ENCODE measurements at regions not wholly inside any gene's neighbourhood (a gene's known extent, or its start where the extent isn't known, plus 50 kb on each side); places are given as distances from the start of the nearest gene placed in this dataset.

DNA sequence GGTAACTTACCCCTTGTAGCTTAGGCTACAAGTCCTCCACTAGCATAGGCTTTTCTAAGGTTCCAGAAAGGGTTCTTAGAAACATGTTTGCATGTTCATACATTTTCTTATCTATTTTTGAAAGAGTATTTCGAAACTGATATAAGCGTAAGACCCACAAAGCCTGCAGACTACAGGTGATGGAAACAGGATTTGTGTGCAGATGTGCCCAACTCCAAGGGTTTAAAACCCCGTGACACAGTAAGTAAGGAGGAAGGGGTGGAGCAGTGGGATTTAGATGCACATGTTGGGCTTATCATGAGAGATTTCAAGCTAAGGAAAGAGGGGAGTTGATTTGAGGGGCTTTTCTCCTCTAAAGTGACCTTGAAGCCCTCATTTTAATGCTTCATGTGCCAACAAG, 164.7 kb downstream of the LTN1 start:
- no peak for DNase-seq
- intact Hi-C loops (cut with DNase I): no loop called here

GRCh38 chr21:28827422-28827821, 165.3 kb downstream of the LTN1 start:
- no peak for DNase-seq
- intact Hi-C loops (cut with DNase I): no loop called here

DNA sequence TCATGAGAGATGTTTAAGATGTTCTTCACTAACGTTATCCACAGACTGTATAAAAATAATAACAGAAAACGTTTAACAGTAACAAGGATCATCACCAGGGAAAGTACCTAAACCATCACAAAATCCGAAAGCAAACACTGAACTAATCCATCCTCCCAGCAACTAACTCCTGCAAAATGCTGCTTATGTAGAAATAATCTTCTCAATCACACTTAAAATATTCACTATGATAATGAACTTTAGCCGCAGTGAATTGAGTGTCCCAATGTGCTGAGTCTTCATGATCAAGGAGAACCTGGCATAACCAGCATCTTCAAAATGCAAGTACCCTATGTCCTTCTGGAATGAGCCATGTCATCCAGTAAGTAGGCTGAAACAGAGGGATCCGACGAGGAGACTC, 166.1 kb downstream of the LTN1 start:
- DNase-seq: no peak
- intact Hi-C loops (cut with DNase I): no loop called here

DNA sequence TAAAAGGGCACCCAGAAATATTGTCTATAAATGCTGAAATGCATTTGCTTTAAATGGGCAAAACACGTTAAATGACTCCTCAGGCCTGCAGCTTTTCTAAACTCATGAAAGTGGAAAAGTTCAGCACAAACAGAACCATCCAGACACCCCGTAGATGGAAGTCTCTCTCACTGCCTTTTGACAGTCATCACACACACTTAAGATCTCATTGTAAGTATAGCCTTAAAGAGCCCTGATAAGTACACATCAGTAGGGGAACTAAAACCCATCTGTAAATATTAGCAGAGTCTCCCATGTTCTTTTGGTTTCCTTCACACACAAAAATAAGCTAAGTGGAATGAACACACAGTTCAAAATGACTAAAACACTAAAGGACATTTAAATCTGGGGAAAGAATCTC, 166.7 kb downstream of the LTN1 start:
- no peak for DNase-seq
- intact Hi-C loops (cut with DNase I): no loop called here

- intact Hi-C loops (cut with DNase I): no loop called here
- DNase-seq: no peak
These were observed 169.2 kb downstream of the LTN1 start for GRCh38 chr21:28823429-28823828.

- no peak for DNase-seq
- intact Hi-C loops (cut with DNase I): no loop called here
These were observed 170.0 kb downstream of the LTN1 start for GRCh38 chr21:28822486-28823335.

- intact Hi-C loops (cut with DNase I): no loop called here
- DNase-seq: no peak
These were observed 170.6 kb downstream of the LTN1 start for GRCh38 chr21:28822123-28822399.

- DNase-seq: no peak
- intact Hi-C loops (cut with DNase I): no loop called here
These were observed 171.2 kb downstream of the LTN1 start for GRCh38 chr21:28821276-28822122.

- intact Hi-C loops (cut with DNase I): no loop called here
- no peak for DNase-seq
These were observed 173.9 kb downstream of the LTN1 start for GRCh38 chr21:28818663-28819278.

DNA sequence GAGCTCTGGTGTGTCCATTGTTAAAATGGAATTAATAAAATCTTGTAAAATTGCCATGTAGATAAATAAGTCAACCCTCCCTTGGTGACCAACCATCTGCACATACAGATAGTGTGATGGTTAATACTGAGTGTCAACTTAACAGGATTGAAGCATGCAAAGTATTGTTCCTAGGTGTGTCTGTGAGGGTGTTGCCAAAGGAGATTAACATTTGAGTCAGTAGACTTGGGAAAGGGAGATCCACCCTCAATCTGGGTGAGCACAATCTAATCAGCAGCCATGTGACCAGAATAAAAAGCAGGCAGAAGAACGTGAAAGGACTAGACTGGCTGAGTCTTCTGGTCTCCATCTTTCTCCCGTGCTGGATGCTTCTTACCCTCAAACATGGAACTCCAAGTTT, 174.8 kb downstream of the LTN1 start:
- DNase-seq: no peak
- intact Hi-C loops (cut with DNase I): no loop called here

DNA sequence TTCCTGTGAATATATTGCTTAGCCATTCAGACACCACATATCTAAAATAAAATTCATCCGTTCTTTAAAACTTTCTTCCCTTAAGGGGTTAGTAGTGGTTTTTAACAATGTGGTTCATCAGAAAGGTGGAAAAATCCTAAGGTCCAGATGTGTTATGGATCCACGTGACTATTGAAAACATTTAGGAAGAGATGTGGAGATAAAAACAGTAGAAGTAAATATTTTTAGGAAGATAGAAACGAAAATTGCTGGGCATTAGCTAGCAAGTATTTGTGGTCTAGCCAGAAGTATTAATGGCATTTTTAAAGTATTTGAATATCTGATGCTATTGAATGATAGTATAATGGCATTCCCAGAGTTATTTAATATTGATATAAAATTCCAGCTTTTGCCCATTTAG, 180.8 kb downstream of the LTN1 start:
- intact Hi-C loops (cut with DNase I): no loop called here

DNA sequence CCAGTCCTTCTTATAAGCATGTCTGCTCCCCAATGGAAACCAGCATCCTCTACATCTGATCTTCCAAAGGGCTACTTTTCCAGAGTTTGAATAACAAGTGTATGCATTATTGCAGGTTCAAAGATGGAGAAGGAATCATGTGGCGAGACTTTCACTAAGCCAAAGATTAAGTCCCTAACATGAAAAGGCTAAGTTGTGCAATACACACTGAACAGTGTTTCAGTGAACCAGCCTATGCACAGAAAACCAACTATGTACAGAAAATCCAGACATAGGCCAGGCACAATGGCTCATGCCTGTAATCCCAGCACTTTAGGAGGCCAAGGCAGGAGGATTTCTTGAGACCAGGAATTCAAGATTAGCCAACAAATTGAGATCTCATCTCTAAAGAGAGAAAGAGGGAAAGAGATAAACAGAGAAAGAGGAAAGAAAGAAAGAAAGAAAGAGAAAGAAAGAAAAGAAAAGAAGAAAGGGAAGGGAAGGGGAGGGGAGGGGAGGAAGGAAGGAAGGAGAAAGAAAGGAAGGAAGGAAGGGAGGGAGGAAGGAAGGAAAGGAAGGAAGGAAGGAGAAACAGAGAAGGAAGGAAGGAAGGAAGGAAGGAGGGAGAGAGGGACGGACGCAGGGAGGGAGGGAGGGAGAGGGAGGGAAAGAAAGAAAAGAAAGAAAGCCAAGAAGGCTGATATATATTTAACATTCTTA, 181.7 kb downstream of the LTN1 start:
- no peak for DNase-seq
- intact Hi-C loops (cut with DNase I): no loop called here

More for the DNA sequence above, 180.8 kb downstream of the LTN1 start:
- no peak for DNase-seq

- intact Hi-C loops (cut with DNase I): no loop called here
- DNase-seq: no peak
These were observed 186.8 kb downstream of the LTN1 start for GRCh38 chr21:28805885-28806284.

- no peak for DNase-seq
- intact Hi-C loops (cut with DNase I): no loop called here
These were observed 188.5 kb downstream of the LTN1 start for GRCh38 chr21:28804089-28804670.

DNA sequence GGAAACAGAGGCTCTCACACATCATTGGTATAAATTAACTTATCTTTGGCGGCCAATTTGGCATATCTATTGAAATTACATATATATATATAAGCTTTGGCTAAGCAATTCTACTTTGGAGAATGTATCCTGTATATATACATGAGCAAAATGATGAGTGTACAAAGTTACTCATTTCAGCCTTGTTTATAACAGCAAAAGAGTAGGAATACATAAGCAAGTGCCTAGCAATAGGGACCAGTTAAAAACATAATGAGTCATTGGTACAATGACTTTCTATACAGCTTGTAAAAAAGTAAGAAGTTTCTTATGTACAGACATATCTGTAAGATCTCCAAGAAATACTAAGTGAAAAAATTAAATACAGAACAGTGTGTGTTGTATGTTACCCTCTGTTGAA, 190.8 kb downstream of the LTN1 start:
- intact Hi-C loops (cut with DNase I): no loop called here
- no peak for DNase-seq

DNA sequence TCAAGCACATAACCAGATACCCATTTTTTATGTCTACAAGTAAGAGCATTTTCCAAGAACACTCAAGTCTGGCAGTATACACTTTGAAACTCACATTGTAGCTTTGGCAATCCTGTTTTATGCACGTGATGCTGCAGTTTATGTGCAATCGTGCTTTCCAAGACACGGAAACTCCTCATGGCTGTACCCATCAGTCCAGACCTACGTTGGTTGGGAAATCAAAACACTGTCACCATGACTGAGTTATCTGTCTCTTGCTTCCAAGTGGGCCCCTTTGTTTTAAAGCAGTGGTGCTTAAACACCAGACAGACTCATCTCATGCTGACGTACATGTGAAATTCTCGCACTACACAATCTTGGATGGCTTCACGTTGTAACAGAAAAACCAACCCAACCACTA, 192.8 kb downstream of the LTN1 start:
- DNase-seq: no peak
- intact Hi-C loops (cut with DNase I): no loop called here

GRCh38 chr21:28798798-28799197, 193.9 kb downstream of the LTN1 start:
- intact Hi-C loops (cut with DNase I): no loop called here

GRCh38 chr21:28795251-28795650, 197.4 kb downstream of the LTN1 start:
- no peak for DNase-seq
- intact Hi-C loops (cut with DNase I): no loop called here

More at GRCh38 chr21:28798798-28799197, 193.9 kb downstream of the LTN1 start:
- DNase-seq: no peak

- no peak for DNase-seq
- intact Hi-C loops (cut with DNase I): no loop called here
These were observed 198.3 kb downstream of the LTN1 start for GRCh38 chr21:28794371-28794851.

- intact Hi-C loops (cut with DNase I): no loop called here
These were observed 199.6 kb downstream of the LTN1 start for GRCh38 chr21:28793043-28793442.

More at GRCh38 chr21:28793043-28793442, 199.6 kb downstream of the LTN1 start:
- DNase-seq: no peak

All from posterior cingulate gyrus (tissue), 11 donors.